Natural killer cell (primary cell): ENCODE measurements at regions not wholly inside any gene's neighbourhood (a gene's known extent, or its start where the extent isn't known, plus 50 kb on each side); places are given as distances from the start of the nearest gene placed in this dataset.
"Not testable (repeated sequence)": the region's sequence is repeated elsewhere in the genome, so short reads cannot be mapped to it uniquely, and the experiment has no call there.

ENCODE experiments used
- ATAC-seq, 3 donors: fragments of 150-1000 bp in 2 of 3; fragments of 200-7000 bp in 1 of 3; cut with Tn5 transposase; 1 replicate in 1 of 3; 2 replicates in 2 of 3; pipeline ENCODE4 v1.10.0; 2021; ENCODE audit warnings: mild to moderate bottlenecking in 2 of 3, moderate library complexity in 2 of 3
- DNase-seq, 2 donors: peaks; one replicate each; pipeline versions ENCODE4 v3.0.0 to v3.0.0-alpha.2; 2013 to 2021; ENCODE audit warnings: mixed read lengths in 1 of 2
- H3K27ac ChIP-seq: one replicate; pipeline ENCODE4 v1.5.1; 2013; ENCODE audit warnings: mild to moderate bottlenecking, low read length
- H3K27me3 ChIP-seq: one replicate; pipeline ENCODE4 v1.6.1; 2013; ENCODE audit warnings: low read length; ENCODE audit not compliant: control insufficient read depth, insufficient read depth
- H3K36me3 ChIP-seq: one replicate; pipeline ENCODE4 v1.6.1; 2013; ENCODE audit warnings: low read length; ENCODE audit not compliant: control insufficient read depth, insufficient read depth
- H3K4me1 ChIP-seq: one replicate; pipeline ENCODE4 v1.6.1; 2013; ENCODE audit warnings: low read length; ENCODE audit not compliant: control insufficient read depth, insufficient read depth
- H3K4me3 ChIP-seq: one replicate; pipeline ENCODE4 v1.5.1; 2013; ENCODE audit warnings: low read length
- H3K9me3 ChIP-seq: one replicate; pipeline ENCODE4 v1.6.1; 2013; ENCODE audit warnings: low read length; ENCODE audit not compliant: control insufficient read depth, insufficient read depth
- H3K27ac Mint-ChIP-seq, 2 donors: one replicate each; pipeline ENCODE4 v1.8.0; 2022; ENCODE audit warnings: mild to moderate bottlenecking in 2 of 2, mixed read lengths in 2 of 2, moderate library complexity in 1 of 2
- H3K27me3 Mint-ChIP-seq, 2 donors: one replicate each; pipeline ENCODE4 v1.8.0; 2022; ENCODE audit warnings: low read depth in 2 of 2, mixed read lengths in 2 of 2
- H3K36me3 Mint-ChIP-seq: one replicate; pipeline ENCODE4 v1.8.0; 2022; ENCODE audit warnings: mixed read lengths
- H3K4me1 Mint-ChIP-seq, 2 donors: one replicate each; pipeline ENCODE4 v1.8.0; 2022; ENCODE audit warnings: mixed read lengths in 2 of 2
- H3K4me3 Mint-ChIP-seq: one replicate; pipeline ENCODE4 v1.8.0; 2022; ENCODE audit warnings: mild to moderate bottlenecking, moderate library complexity, mixed read lengths
- H3K9me3 Mint-ChIP-seq, 2 donors: one replicate each; pipeline ENCODE4 v1.8.0; 2022; ENCODE audit warnings: mixed read lengths in 2 of 2
- CTCF ChIP-seq: fragments of 200-600 bp; IDR thresholded peaks from one replicate; pipeline ENCODE4 v1.8.0; 2022; ENCODE audit warnings: antibody characterized with exemption
- WGBS: methylation state at CpG from one replicate; pipeline ENCODE4 v1.1.7; 2013; ENCODE audit warnings: missing lambda C conversion rate; ENCODE audit not compliant: insufficient coverage; 5-methylcytosine and 5-hydroxymethylcytosine counted together
- intact Hi-C: fragments of 100-400 bp; cut with micrococcal nuclease; formaldehyde crosslinking; loops from one replicate; pipeline ENCODE4 v1.14.2; 2022

DNA sequence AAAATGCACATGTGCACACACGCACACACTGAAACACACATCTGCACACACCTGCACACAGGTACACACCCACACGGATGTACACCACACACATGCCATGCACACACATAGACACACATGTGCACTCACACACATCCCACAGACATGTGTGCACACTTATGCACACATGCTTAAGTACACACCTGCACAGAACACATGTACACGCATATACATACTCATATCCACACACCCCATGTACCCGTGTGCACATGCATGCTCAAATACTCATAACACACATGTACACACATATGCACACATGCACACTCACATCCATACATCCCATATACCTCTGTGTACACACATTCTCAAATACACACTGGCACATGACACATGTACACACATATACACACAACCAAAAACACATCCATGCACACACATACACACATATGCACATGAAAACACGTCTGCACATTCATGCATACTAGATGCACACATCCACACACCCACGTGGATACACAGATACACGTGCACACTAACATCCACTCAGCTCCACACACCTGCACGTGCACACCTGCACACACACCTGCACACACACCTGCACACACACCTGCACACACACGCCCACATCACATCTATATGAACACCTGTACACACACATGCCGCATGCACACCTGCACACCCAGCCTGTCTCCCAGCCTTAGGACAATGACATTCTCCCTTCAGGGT, 336.7 kb downstream of the ADGRD1 start:
- WGBS = 86% methylated on average over 9 of the region's 10 CpGs

GRCh38 chr12:131293071-131294015, 339.6 kb downstream of the ADGRD1 start:
- H3K27ac Mint-ChIP-seq, DNase-seq, H3K36me3 Mint-ChIP-seq, H3K4me3 Mint-ChIP-seq, H3K4me1 Mint-ChIP-seq, intact Hi-C loops, H3K36me3 ChIP-seq, ATAC-seq, H3K27me3 ChIP-seq, H3K9me3 Mint-ChIP-seq, H3K4me1 ChIP-seq, H3K4me3 ChIP-seq, H3K27ac ChIP-seq, H3K9me3 ChIP-seq, H3K27me3 Mint-ChIP-seq: not testable (repeated sequence)
- WGBS = 67% methylated on average over 25 of the region's 26 CpGs

More for the DNA sequence above, 336.7 kb downstream of the ADGRD1 start:
- Histone ChIP-seq H3K36me3 (no peaks in the 10 kb centered on the region), H3K9me3 (no peaks in the 10 kb centered on the region), H3K27me3 (no peaks in the 10 kb centered on the region), H3K4me1 (no peaks in the 10 kb centered on the region), H3K27ac (no peak overlapping the region), H3K4me3 (no peak overlapping the region)
- Mint-ChIP-seq H3K27ac (no peak overlapping the region), H3K27me3 (peaks cover 0 to 4% of the 10 kb centered on the region in 2 donors), H3K36me3 (no peaks in the 10 kb centered on the region), H3K4me3 (no peak overlapping the region), H3K9me3 (no peaks in the 10 kb centered on the region), H3K4me1 (no peaks in the 10 kb centered on the region)
- intact Hi-C loops = no loop called here
- TF ChIP-seq CTCF = no peak
- ATAC-seq = peak in 1 of 3 donors; percentile 27
- DNase-seq = no peak

- H3K9me3 Mint-ChIP-seq, DNase-seq, H3K4me1 Mint-ChIP-seq, H3K9me3 ChIP-seq, H3K36me3 ChIP-seq, H3K27ac Mint-ChIP-seq, H3K36me3 Mint-ChIP-seq, H3K27me3 Mint-ChIP-seq, H3K4me3 Mint-ChIP-seq, H3K27ac ChIP-seq, H3K4me1 ChIP-seq, intact Hi-C loops, ATAC-seq, H3K4me3 ChIP-seq, H3K27me3 ChIP-seq: not testable (repeated sequence)
- 91% methylated on average over 10 of the region's 12 CpGs for WGBS
These were observed 341.0 kb downstream of the ADGRD1 start for GRCh38 chr12:131294716-131295115.

DNA sequence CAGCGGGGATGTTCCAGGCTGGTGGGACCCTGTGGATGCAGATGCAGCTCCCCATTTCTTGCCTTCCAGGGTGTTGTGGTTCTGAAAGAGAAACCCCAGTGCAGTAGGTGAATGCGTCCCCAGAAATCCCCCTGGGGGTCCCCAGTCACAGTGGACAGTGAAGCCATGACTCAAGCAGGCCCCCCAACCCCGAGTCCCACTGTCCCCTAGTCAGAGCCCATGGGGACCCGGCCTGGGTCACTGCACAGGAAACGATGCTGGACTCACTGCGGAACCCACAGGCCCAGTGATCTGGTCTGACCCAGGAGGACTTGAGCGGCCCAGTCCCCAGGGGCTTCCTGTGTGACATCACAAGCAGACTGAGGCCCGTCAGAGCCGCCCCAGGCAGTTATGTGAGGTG, 341.4 kb downstream of the ADGRD1 start:
- H3K27ac Mint-ChIP-seq, intact Hi-C loops, H3K9me3 Mint-ChIP-seq, H3K9me3 ChIP-seq, H3K4me1 ChIP-seq, H3K4me1 Mint-ChIP-seq, H3K4me3 Mint-ChIP-seq, H3K36me3 ChIP-seq, H3K27ac ChIP-seq, H3K4me3 ChIP-seq, DNase-seq, H3K27me3 ChIP-seq, H3K36me3 Mint-ChIP-seq, H3K27me3 Mint-ChIP-seq, ATAC-seq: not testable (repeated sequence)
- whole genome bisulfite sequencing = no CpG with 5 or more reads among the region's 9 CpGs

DNA sequence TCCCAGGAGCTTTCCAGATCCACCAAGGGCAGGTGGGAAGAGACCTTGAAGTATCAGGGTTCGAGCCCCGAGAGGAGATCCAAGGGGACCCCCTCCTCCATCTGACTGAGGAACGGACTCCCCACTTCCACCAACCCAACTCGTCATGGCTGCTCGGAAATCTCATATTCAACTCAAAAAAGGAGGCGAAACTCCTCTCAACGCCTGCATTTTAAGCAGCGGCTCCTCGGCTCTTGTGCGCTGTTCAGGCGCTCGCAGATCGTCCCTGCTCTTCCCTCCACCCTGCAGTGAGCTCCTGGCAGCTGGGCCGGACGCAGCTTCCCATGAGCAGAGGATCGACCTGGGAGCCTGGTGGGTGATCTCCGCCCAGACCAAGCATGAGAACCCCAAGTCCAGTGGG, 341.9 kb downstream of the ADGRD1 start:
- H3K9me3 ChIP-seq, DNase-seq, H3K27me3 ChIP-seq, H3K27ac ChIP-seq, H3K9me3 Mint-ChIP-seq, H3K4me1 ChIP-seq, intact Hi-C loops, H3K36me3 Mint-ChIP-seq, ATAC-seq, H3K27me3 Mint-ChIP-seq, H3K4me1 Mint-ChIP-seq, H3K4me3 ChIP-seq, H3K36me3 ChIP-seq, H3K4me3 Mint-ChIP-seq, H3K27ac Mint-ChIP-seq: not testable (repeated sequence)
- WGBS = 93% methylated on average over 13 of the region's 17 CpGs

GRCh38 chr12:131296136-131296535, 342.4 kb downstream of the ADGRD1 start:
- H3K27me3 Mint-ChIP-seq, intact Hi-C loops: not testable (repeated sequence)

GRCh38 chr12:131296651-131297050, 342.9 kb downstream of the ADGRD1 start:
- H3K4me1 ChIP-seq, H3K4me3 ChIP-seq, H3K27ac ChIP-seq, H3K4me1 Mint-ChIP-seq, intact Hi-C loops, H3K4me3 Mint-ChIP-seq, H3K9me3 ChIP-seq, H3K36me3 Mint-ChIP-seq, H3K27ac Mint-ChIP-seq, H3K27me3 Mint-ChIP-seq, DNase-seq, H3K27me3 ChIP-seq, H3K9me3 Mint-ChIP-seq, ATAC-seq, H3K36me3 ChIP-seq: not testable (repeated sequence)
- 89% methylated on average over 11 of the region's 14 CpGs for WGBS

More at GRCh38 chr12:131296136-131296535, 342.4 kb downstream of the ADGRD1 start:
- 91% methylated on average over 3 of the region's 6 CpGs for WGBS
- not testable (repeated sequence) for H3K27me3 ChIP-seq, H3K36me3 Mint-ChIP-seq, H3K4me3 Mint-ChIP-seq, H3K9me3 Mint-ChIP-seq, DNase-seq, H3K4me3 ChIP-seq, H3K4me1 Mint-ChIP-seq, H3K4me1 ChIP-seq, ATAC-seq, H3K27ac Mint-ChIP-seq, H3K36me3 ChIP-seq, H3K27ac ChIP-seq, H3K9me3 ChIP-seq
